Stimulated activated naive CD4-positive, alpha-beta T cell treated with Interleukin-2 at 50 U/mL for 16 hours (primary cell): ENCODE measurements at regions not wholly inside any gene's neighbourhood (a gene's known extent, or its start where the extent isn't known, plus 50 kb on each side); places are given as distances from the start of the nearest gene placed in this dataset.
"Not testable (repeated sequence)": the region's sequence is repeated elsewhere in the genome, so short reads cannot be mapped to it uniquely, and the experiment has no call there.

Experiments
- DNase-seq: peaks from one replicate; lab custom pipeline; 2025; lab: John Stamatoyannopoulos, UW

DNA sequence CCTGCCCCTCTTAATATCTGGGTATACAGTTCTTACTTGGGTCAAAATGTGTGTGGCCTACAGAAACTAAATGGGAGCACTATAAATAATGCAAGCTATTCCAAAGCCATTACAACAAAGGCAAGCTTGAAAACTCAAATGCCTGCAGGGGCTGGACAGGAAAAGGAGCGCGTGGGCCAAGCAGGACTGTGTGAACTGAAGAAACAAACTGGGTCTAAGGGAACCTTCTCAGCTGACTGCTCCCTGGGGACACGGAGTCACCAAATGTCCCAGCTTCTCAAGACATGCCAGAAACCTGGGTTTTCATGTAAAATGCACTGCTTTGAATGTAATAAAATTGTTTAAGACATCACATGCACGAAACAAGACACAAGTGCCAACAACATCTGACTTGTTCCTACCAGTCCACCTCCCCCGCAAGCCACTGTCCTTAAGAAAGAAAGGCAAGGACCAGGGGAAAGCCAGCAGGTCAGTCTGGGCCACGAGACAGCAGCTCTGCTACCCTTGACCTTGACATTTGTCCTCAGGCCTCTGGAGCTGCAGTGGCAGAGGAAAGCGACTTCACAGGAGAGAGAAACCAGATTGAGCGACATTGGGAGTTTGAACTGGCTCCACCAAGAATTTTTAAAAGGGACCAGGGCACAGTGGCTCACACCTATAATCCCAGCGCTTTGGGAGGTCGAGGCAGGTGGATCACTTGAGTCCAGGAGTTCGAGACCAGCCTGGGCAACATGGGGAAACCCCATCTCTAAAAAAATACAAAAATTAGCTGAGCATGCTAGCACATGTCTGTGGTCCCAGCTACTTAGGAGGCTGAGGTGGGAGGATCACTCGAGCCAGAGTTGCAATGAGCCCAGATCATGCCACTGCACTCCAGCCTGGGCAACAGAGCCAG lies 89.7 kb upstream of the SH3BP4 start:
- DNase-seq = no peak

GRCh38 chr2:234859330-234859872 lies 92.4 kb upstream of the SH3BP4 start:
- DNase-seq = not testable (repeated sequence)

- no peak for DNase-seq
Measured at GRCh38 chr2:234858790-234859329, 93.0 kb upstream of the SH3BP4 start.

DNA sequence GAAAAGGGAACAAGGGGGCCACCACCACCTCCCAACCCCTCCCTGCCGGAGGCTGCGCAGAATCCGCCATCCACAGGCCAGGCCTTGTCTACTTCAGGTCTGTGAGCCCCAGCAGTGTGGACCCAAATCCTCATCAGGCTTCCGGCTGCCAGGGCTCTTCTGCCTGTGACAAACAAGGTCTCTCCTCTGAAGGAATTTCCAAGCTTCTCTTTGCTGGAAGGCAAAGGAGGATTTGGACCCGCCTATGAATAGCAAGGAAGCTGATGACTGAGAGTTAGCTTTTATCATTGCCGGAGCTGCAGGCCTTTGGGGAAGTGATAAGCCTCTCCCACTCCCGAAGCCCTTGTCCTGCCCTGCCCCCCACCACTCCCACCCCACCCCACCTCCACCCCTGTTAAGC lies 93.7 kb upstream of the SH3BP4 start:
- no peak for DNase-seq

- no peak for DNase-seq
Measured at GRCh38 chr2:234853729-234854128, 98.1 kb upstream of the SH3BP4 start.

DNA sequence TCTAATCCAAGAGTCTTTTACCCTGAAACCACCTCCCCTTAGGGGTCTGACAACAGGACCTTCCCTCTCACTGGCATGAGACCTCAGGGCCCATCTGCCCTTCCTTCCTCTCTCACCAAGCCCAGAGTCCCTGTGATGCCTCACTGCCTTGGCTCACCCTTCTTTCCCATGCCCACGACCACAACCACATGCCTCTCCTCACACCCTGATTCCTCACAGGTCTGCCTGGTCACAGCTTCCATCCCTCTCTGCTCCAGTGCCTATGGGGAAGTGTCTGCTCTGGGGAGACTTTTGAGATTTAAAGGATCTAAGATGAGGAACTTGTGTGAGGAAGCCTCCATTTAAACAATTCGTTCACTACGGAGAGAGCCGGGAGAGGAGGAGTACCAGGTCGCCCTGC lies 98.9 kb upstream of the SH3BP4 start:
- no peak for DNase-seq

- no peak for DNase-seq
Measured at GRCh38 chr2:234852035-234852434, 99.8 kb upstream of the SH3BP4 start.

DNA sequence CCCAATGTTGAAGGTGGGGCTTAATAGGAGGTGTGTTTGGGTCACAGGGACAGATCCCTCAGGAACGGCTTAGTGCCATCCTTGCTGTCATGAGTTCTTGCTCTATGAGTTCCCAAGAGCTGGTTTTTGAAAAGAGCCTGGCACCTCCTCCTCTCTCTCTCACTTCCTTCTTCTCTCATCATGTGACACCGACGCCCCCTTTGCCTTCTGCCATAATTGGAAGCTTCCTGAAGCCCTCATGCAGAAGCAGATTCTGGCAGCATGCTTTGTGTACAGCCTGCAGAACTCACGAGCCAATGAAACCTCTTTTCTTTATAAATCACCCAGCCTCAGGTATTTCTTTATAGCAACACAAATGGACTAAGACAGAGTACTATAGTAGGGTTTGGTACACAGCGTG lies 100.4 kb upstream of the SH3BP4 start:
- DNase-seq = no peak

GRCh38 chr2:234850818-234851217 lies 101.0 kb upstream of the SH3BP4 start:
- DNase-seq = no peak

GRCh38 chr2:234849678-234850077 lies 102.1 kb upstream of the SH3BP4 start:
- no peak for DNase-seq

- no peak for DNase-seq
Measured at GRCh38 chr2:234848578-234848977, 103.2 kb upstream of the SH3BP4 start.

GRCh38 chr2:234847639-234848038 lies 104.2 kb upstream of the SH3BP4 start:
- DNase-seq = no peak

GRCh38 chr2:234847364-234847635 lies 104.5 kb upstream of the SH3BP4 start:
- DNase-seq = no peak

GRCh38 chr2:234846599-234847363 lies 105.0 kb upstream of the SH3BP4 start:
- DNase-seq = no peak

- DNase-seq = no peak
Measured at GRCh38 chr2:234845602-234846590, 105.9 kb upstream of the SH3BP4 start.

GRCh38 chr2:234843411-234843810 lies 108.4 kb upstream of the SH3BP4 start:
- DNase-seq = no peak

- no peak for DNase-seq
Measured at GRCh38 chr2:234842753-234843152, 109.1 kb upstream of the SH3BP4 start.

DNA sequence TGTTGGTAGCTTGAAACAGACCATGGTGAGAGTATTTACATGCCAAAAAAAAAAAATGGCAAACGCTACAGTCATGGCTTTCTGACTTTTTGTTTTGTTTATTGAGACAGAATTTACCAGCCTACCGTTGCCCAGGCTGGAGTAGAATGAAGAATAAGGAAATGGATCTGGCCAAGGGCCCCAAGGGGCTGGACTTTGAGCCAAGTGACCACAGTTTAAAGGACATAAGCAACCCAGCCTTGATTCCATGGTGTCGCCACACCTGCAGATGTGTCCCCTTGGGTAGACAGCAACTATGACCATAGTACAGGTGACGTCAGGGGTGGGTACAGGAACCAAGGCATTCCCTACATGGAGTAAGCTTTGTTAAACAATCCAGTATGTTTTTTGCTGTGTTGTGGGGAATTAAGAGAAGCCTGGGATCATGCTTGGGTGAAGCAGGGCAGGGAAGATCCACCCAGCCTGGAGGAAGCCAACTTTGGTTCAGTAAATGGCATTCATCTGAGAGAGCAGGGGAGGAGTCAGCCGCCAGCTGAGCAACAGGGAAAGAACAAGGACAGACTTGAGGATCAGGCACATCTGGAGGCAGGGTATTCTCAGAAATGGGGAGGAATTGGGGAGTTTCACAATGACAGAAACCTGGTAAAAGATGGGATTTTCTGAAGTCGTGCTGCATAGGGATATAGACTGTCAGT lies 110.3 kb upstream of the SH3BP4 start:
- no peak for DNase-seq

- no peak for DNase-seq
Measured at GRCh38 chr2:234840336-234840735, 111.5 kb upstream of the SH3BP4 start.

GRCh38 chr2:234839285-234839684 lies 112.5 kb upstream of the SH3BP4 start:
- no peak for DNase-seq

DNA sequence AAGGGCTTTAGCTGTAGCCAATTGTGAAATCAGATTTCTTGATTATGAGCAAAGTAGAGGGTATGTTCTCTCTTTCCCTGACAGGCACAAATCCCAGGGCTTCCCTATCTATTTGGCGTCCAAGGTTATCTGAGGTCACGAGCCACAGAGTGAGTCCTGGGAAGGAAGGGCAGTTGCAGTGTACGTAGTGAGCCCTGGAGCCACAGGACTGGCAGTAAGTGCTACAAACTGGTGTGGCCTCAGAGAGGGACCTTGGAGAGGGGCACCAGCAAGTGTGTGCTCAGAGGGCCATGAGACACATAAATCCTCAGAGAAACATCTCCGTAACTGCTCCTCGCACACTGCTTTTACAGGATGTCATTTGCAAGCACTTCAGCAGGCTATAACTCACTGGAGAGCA lies 115.5 kb upstream of the SH3BP4 start:
- DNase-seq = no peak
